AG04449 (cell line): ENCODE measurements at regions not wholly inside any gene's neighbourhood (a gene's known extent, or its start where the extent isn't known, plus 50 kb on each side); places are given as distances from the start of the nearest gene placed in this dataset.

ENCODE experiments used
- CTCF ChIA-PET: fragments of 350-600 bp; formaldehyde crosslinking; extraction: SDS; loops from one replicate; lab custom pipeline; 2021; ENCODE audit warnings: antibody characterized with exemption; lab: Yijun Ruan, JAX
- POLR2A ChIA-PET: fragments of 400-600, 350-600 bp; formaldehyde crosslinking; extraction: SDS; loops from one replicate; lab custom pipeline; 2020; ENCODE audit warnings: antibody characterized with exemption, inconsistent platforms; lab: Yijun Ruan, JAX
- DNase-seq: peaks from one replicate; pipeline ENCODE4 v3.0.0-alpha.2; 2010; ENCODE audit warnings: low read depth, low spot score
- H3K4me3 ChIP-seq: 2 replicates; pipeline ENCODE4 v1.5.1; 2011; ENCODE audit warnings: low read depth, mild to moderate bottlenecking, control low read depth, low read length
- CTCF ChIP-seq: IDR thresholded peaks from one replicate; pipeline ENCODE4 v1.5.1; 2011; ENCODE audit warnings: mild to moderate bottlenecking, moderate library complexity, low read length, control low read depth, inconsistent platforms; ENCODE audit not compliant: insufficient read depth; ENCODE audit errors: missing control alignments

- no peak for TF ChIP-seq CTCF
- no peak for DNase-seq
Measured at GRCh38 chr2:59389240-59389639, 1148.1 kb upstream of the FANCL start.

GRCh38 chr2:59385971-59386370, 1144.8 kb upstream of the FANCL start:
- TF ChIP-seq CTCF = no peak
- no peak for DNase-seq
- ChIA-PET POLR2A (no interaction called here), CTCF (no interaction called here)
- no peak overlapping the region for H3K4me3 ChIP-seq

More at GRCh38 chr2:59389240-59389639, 1148.1 kb upstream of the FANCL start:
- H3K4me3 ChIP-seq = no peak overlapping the region
- ChIA-PET POLR2A (no interaction called here), CTCF (interaction anchor here (1.6 kb wide), 1 partner anchor 1193 kb away, joined by 4 read pairs; no protein-coding TSS in a partner anchor)

- CTCF ChIA-PET = no interaction called here
- no peak overlapping the region for H3K4me3 ChIP-seq
- POLR2A ChIA-PET = no interaction called here
- TF ChIP-seq CTCF = no peak
- DNase-seq = no peak
Measured at GRCh38 chr2:59383473-59383872, 1142.3 kb upstream of the FANCL start.

GRCh38 chr2:59378127-59378526, 1137.0 kb upstream of the FANCL start:
- TF ChIP-seq CTCF = no peak
- ChIA-PET POLR2A (no interaction called here), CTCF (no interaction called here)
- DNase-seq = no peak
- H3K4me3 ChIP-seq = no peak overlapping the region

GRCh38 chr2:59366288-59366687, 1125.2 kb upstream of the FANCL start:
- DNase-seq = no peak
- ChIA-PET CTCF (no interaction called here), POLR2A (no interaction called here)
- H3K4me3 ChIP-seq = no peak overlapping the region
- no peak for TF ChIP-seq CTCF

GRCh38 chr2:59354498-59354897, 1113.4 kb upstream of the FANCL start:
- CTCF ChIA-PET = no interaction called here
- DNase-seq = no peak

More at GRCh38 chr2:59354498-59354897, 1113.4 kb upstream of the FANCL start:
- POLR2A ChIA-PET = no interaction called here
- no peak for TF ChIP-seq CTCF
- H3K4me3 ChIP-seq = no peak overlapping the region
